Brain microvascular endothelial cell (primary cell): ENCODE measurements at regions not wholly inside any gene's neighbourhood (a gene's known extent, or its start where the extent isn't known, plus 50 kb on each side); places are given as distances from the start of the nearest gene placed in this dataset.

Experiments
- DNase-seq: peaks from one replicate; pipeline ENCODE4 v3.0.0-alpha.2; 2020
- H3K27ac ChIP-seq: fragments of 250-450 bp; sonication (Bioruptor Pico); 2 replicates; pipeline ENCODE4 v1.5.1; 2020; ENCODE audit warnings: mild to moderate bottlenecking, moderate library complexity
- H3K27me3 ChIP-seq: fragments of 250-450 bp; sonication (Bioruptor Pico); replicated peaks from 2 replicates; pipeline ENCODE4 v1.5.1; 2020; ENCODE audit warnings: mild to moderate bottlenecking
- H3K36me3 ChIP-seq: fragments of 250-450 bp; sonication (Bioruptor Pico); replicated peaks from 2 replicates; pipeline ENCODE4 v1.5.1; 2020; ENCODE audit warnings: mild to moderate bottlenecking
- H3K4me3 ChIP-seq: 2 replicates; pipeline ENCODE4 v1.5.1; 2011; ENCODE audit warnings: low read depth, mild to moderate bottlenecking, control low read depth, low read length, moderate library complexity
- CTCF ChIP-seq: IDR thresholded peaks from 2 replicates; pipeline ENCODE4 v1.5.1; 2011; ENCODE audit warnings: low read depth, mild to moderate bottlenecking, moderate library complexity, low read length, control low read depth, inconsistent platforms; ENCODE audit errors: missing control alignments
- in situ Hi-C: cut with HindIII; loops from 2 replicates; pipeline ENCODE4 v1.10.0; 2017; ENCODE audit warnings: low sequenced_read_pairs, low pct_ligation_motif_present

DNA sequence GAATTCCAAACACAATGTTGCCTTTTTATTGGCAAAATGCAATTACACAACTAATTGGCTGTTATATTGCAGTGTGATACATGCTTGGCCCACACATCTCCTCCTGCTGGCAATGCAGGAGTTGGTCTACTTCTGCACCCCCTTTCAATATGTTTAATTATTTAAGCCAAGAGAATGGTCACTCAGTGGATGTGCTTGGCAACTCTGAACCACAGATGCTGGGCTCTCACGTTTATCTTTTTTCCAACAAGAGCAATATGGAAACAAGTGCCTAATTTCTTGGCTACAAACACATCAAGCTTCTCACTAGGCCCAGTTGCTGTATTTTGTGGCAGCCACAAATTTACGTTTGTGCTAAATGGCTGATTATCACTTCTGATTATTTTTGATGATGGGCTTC lies 1149.2 kb upstream of the CELF2 start:
- Histone ChIP-seq H3K27ac (no peak overlapping the region), H3K4me3 (no peak overlapping the region), H3K36me3 (no peaks in the 10 kb centered on the region), H3K27me3 (no peaks in the 10 kb centered on the region)
- DNase-seq = no peak
- in situ Hi-C loops = no loop called here
- no peak for TF ChIP-seq CTCF

- in situ Hi-C loops = no loop called here
- no peak for TF ChIP-seq CTCF
- H3K27ac ChIP-seq = no peak overlapping the region
- H3K4me3 ChIP-seq = no peak overlapping the region
- no peaks in the 10 kb centered on the region for H3K36me3 ChIP-seq
- no peaks in the 10 kb centered on the region for H3K27me3 ChIP-seq
- DNase-seq = no peak
Observed at GRCh38 chr10:9869205-9869604, 1148.5 kb upstream of the CELF2 start.

DNA sequence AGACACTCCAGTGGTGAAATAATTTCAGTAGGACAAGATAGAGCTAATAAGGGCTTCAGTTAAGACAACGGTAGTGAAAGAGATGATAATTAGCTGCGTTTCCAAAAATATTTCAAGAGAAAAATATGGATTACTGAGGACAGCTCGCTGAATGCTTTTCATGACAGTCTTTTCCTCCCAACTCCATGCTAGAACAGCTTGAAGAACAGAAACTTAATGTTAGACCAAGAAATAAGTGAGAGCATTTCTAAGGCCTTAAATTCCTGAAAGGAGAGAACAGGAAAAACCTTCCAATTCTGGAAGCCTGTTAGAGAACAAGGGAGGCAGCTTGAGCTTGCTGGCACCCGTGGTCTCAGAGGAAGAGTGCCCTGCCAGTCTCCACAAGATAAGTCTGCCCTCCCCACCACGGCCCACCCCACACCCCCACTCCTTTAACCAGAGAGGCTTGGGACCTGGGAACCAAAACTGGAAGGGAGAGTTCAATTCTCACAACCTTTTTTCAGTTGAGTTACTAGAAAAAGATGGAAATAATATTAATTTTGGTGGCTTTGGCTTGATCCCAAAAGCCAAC lies 1148.0 kb upstream of the CELF2 start:
- DNase-seq = no peak
- TF ChIP-seq CTCF = no peak
- Histone ChIP-seq H3K36me3 (no peaks in the 10 kb centered on the region), H3K27me3 (no peaks in the 10 kb centered on the region), H3K27ac (no peak overlapping the region), H3K4me3 (no peak overlapping the region)
- in situ Hi-C loops = no loop called here

DNA sequence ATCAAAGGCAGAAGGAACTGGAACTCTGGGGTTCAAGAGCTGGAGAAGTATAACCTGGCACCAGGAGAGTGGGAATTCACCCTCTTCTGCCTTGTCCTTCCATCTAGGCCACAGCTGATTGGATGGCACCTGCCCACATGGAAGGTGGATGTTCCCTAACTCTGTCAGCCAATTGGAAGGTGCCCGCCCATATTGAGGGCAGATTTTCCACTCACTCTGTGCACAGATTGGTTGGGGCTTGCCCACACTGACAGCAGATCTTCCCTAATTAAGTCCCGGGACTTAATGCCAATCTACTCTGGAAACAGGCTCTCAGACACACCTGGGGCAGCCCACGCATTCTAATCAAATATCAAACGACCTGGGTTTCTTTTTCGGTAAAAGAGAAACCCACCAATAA lies 1142.3 kb upstream of the CELF2 start:
- DNase-seq = no peak
- in situ Hi-C loops = no loop called here
- no peaks in the 10 kb centered on the region for H3K36me3 ChIP-seq
- no peaks in the 10 kb centered on the region for H3K27me3 ChIP-seq
- TF ChIP-seq CTCF = no peak
- H3K27ac ChIP-seq = no peak overlapping the region
- H3K4me3 ChIP-seq = no peak overlapping the region

DNA sequence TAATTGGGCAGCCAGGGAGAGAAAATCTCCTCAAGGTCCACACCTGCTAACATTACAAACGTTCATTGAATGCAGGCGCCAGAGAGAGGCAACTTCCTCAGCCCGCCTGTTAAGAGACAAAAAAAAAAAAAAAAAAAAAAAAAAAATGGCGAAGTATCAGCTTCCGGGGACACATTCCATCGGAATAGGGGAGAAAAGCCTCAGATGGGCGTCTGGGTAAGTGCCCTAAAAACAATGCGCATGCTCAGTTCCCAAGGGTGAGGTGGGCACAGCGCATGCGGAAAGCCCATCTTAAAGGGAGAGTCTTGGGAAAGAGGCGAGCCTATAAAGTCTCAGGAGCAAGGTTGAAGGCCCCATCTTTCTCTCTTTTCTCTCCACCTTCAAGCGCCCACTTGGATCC lies 1139.7 kb upstream of the CELF2 start:
- Histone ChIP-seq H3K36me3 (no peaks in the 10 kb centered on the region), H3K27me3 (no peaks in the 10 kb centered on the region), H3K4me3 (no peak overlapping the region), H3K27ac (no peak overlapping the region)
- no peak for DNase-seq
- in situ Hi-C loops = no loop called here
- TF ChIP-seq CTCF = no peak

- no peak for DNase-seq
- H3K36me3 ChIP-seq = no peaks in the 10 kb centered on the region
- no peaks in the 10 kb centered on the region for H3K27me3 ChIP-seq
- H3K27ac ChIP-seq = no peak overlapping the region
- in situ Hi-C loops = no loop called here
- no peak overlapping the region for H3K4me3 ChIP-seq
- TF ChIP-seq CTCF = no peak
Observed at GRCh38 chr10:9878383-9878782, 1139.3 kb upstream of the CELF2 start.
